ENCODE measurements at regions not wholly inside any gene's neighbourhood (a gene's known extent, or its start where the extent isn't known, plus 50 kb on each side); places are given as distances from the start of the nearest gene placed in this dataset.
A peak's percentile ranks its signal among the peaks of the same experiment; 100 is the strongest.

DNA sequence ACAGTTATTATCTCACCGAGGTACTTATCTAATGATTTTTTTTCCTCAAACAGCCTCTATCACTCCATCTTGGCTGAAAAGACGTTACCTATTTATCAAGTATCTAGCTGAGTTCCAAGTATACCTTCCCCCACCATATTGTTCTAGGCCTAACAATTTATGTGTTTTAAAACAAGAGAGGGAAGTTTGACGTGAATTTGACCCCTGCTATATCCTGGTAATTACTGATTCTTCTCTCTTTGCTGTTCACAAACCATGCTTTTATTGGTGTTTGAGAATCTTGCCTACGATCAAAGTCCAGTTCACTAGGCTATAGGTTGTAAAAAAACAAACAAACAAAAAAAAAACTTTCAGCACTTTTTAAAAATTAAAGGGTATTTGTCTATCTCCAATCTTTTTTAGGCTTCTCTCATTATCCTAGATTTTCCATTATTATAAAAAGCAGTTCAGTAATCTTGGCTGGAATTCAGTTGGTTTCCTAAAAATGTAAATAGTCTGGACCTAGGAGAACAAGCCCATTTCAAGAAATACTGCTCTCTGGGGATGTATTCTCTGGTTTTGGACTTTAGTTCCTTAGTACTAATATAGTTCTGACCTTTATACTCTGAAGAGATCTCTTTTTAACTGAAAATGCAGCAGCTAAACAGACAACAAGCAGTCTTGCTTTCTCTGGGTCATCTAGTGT is 505.4 kb downstream of the CPS1 start:
- DNase-seq (ENCODE audit: low spot score), result peak; percentile 17

DNA sequence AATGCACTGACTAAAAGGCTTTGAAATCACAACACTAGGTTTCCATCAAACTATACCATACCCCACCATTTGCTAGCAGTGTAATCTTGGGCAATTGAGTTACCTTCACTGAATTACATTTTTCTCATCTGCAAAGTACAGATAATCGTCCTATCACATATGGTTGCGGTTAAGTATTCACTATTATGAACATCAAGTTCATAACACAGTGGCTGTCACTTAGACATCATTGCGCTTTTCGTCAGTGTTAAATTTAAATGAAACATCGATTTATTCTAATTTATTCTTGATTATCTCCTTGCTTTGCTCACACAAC is 505.9 kb downstream of the CPS1 start:
- DNase-seq (ENCODE audit: low spot score), result no peak

DNA sequence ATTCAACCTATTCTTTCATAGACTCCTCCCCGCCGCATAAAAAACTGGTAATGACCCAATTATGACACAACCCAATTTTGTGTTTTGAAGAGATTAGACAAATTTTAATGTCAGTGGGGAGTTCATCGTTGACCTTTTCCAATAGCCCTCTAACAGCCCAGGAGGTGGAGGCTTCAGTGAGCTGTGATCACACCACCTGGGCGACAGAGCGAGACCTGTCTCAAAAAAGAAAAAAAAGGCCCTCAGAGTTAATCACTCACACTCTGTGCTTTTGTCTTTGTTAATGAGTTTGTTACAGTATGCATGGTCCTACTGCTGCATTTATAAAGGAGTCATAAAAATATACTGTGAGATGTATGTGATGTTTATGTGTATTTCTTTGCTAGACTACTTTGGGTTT is 510.6 kb downstream of the CPS1 start:
- DNase-seq (ENCODE audit: low spot score), result no peak

GRCh38 chr2:211068108-211068780 is 511.8 kb downstream of the CPS1 start:
- DNase-seq (ENCODE audit: low spot score), result no peak

DNA sequence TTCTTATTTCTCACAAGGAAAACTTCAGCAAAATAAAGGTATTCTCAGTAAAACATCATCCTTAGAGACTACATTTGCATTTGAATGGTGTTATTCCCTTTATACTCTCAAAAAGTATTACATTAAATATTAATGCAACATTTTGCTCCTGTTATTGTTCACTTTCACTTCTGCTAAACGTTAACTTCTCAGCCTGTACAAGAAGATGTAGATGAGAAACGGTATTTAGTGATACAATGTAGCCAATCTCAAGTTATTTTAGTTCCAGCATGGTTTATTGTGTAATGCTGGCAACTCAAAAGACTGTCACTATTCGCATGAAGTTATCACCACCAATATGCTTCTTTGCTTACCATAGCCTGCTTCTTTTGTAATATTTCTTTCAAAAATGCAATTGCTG is 514.1 kb downstream of the CPS1 start:
- no peak for DNase-seq (ENCODE audit: low spot score)

DNA sequence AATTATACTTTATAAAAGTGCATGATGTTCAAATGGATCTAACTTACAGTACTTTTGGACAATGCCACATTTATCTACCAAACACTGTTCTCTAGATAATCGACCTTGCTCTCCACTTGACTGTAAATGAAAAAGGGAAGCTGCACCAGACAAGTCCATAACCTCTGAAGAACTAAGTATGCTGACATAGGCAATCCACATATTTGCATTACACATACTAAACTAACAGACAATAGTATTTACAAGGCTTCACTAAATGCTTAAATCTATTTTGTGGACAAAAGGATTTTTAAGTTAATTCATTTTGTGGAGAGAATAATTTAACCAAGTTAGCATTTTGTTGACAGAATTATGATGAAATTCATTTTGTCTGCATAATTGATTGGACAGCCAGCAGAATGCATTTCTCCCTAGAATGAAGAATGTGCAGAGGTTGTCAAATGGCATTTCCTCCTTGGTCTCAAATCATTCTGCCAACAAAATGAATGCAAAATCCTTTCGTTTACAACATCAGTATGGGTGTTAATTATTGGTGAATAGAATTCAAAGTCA is 520.9 kb downstream of the CPS1 start:
- DNase-seq (ENCODE audit: low spot score), result no peak

GRCh38 chr2:211084352-211084751 is 528.0 kb downstream of the CPS1 start:
- no peak for DNase-seq (ENCODE audit: low spot score)

GRCh38 chr2:211085056-211085680 is 528.8 kb downstream of the CPS1 start:
- peak; percentile 66 for DNase-seq (ENCODE audit: low spot score)

- no peak for DNase-seq (ENCODE audit: low spot score)
Measured at GRCh38 chr2:211086049-211086448, 529.6 kb downstream of the CPS1 start.

DNA sequence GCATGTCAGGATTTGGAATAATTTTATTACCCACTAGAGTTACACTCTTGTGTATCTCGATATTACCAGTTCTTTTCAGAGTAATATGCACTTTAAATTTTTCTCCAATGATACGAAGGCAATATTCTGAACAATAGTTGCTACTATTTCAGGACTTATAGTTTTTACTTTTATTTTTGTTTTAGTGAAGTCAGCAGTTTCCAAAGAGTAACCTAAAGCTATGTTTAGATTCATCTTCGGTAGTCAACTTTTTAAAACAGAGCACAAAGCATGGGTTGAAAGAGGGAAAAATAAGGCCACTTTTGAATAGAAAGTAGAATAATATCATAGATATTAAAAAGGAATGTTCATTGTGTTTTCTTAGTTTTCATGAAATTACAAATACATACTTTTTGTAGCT is 532.7 kb downstream of the CPS1 start:
- no peak for DNase-seq (ENCODE audit: low spot score)

GRCh38 chr2:211093743-211094303 is 537.4 kb downstream of the CPS1 start:
- DNase-seq (ENCODE audit: low spot score), result peak; percentile 49

DNA sequence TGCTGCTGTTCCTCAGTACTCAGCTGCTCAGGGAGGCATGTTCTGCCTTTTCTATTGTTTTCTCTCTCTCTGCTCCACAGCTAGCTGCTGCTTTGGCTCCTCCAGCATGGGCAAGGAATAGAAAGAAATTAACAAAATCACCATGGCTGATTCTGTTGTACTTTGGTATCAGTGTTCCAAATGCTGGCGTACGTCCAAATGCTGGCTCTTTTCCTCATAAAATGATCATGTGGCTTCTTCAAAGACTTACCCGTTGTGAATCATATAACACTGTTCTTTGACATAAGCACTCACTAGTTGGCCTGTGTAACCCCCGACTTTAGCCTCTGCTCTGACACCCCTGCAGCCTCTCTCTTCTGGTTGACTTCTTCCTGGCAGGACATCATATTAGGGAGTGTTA is 547.6 kb downstream of the CPS1 start:
- DNase-seq (ENCODE audit: low spot score), result peak; percentile 66

- DNase-seq (ENCODE audit: low spot score), result no peak
Measured at GRCh38 chr2:211113334-211114175, 557.2 kb downstream of the CPS1 start.

DNA sequence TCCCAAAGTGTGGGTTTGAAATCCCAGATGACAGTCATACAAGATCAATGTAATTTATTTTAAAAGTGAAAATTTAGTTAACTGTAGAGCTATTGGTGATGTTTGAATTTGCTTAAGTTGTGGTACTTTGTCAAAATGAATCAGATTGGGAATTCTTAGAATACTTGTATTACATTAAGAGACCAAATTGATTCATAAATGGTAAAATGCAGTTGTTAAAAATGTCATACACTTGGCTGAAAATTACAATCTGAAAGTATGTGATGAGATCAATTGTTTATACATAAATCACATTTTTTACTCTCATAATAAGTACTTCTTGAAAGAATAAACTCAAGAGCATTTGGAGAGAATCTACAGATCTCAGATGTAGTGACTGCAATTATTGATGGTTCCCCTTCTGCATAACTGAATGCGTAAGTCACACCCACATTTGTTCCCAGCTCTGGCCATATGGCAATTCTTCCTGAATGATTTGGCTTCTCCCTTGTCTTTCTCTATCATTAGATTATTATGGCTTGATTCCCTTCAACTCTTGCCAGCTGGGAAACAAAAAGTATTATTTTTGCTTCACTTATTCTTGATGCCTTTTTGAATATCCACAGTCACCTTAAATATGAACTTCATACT is 558.5 kb downstream of the CPS1 start:
- DNase-seq (ENCODE audit: low spot score), result no peak

- no peak for DNase-seq (ENCODE audit: low spot score)
Measured at GRCh38 chr2:211117026-211117425, 560.6 kb downstream of the CPS1 start.

DNA sequence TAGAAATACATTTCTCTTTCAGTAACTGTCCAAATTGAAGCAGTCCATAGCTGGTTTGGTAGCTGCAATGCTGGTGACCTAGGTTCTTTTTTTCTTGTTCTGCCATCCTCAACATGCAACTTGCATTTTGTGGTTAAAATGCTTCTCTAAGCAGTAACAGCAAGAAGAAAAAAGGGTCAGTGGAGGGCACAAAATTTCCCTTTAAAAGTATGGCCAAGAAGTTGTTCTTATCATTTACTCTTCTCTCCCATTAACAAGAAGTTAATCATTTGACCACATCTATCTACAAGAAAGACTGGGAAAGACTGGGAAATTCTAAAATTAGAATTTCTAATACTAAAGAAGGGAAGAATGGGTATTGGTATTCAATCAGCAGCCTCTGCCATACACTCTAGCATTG is 569.9 kb downstream of the CPS1 start:
- no peak for DNase-seq (ENCODE audit: low spot score)

DNA sequence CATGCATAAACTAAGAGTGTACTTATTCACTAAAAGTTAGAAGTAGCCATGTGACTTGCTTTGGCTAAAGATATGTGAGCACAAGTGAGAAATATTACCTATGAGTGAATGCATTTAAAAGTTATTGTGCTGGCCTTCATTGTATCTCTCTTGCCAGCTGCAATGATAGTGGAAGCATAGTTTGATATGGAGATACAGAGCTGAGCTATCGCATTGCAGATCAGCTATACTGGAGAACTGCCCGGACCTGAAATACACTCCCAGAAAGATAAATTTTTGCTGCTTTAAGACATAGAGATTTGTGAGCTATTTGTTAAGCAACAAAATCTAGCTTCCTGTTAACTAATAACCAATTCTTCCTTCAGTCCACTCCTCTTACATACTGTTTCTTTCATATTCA is 571.1 kb downstream of the CPS1 start:
- no peak for DNase-seq (ENCODE audit: low spot score)

GRCh38 chr2:211128287-211128686 is 571.9 kb downstream of the CPS1 start:
- no peak for DNase-seq (ENCODE audit: low spot score)

- no peak for DNase-seq (ENCODE audit: low spot score)
Measured at GRCh38 chr2:211129798-211130197, 573.4 kb downstream of the CPS1 start.

DNA sequence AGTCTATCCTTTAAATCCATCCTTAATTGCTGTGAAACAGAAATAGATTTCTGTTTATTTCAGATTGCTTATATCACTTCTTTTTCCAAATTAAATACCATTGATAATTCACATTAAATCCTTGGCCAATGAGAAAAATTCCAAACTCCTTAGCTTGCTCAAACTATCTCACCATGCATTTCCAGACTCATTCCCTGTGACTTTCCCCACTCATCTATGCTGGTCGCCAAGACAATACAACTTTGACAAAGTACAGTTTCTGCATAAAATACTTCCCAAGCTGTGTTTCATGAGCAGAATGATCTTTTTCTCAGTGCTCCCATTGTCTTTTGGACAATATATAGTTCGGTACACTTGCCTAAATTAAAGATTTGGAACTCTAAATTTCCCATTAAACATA is 575.6 kb downstream of the CPS1 start:
- no peak for DNase-seq (ENCODE audit: low spot score)

- DNase-seq (ENCODE audit: low spot score), result no peak
Measured at GRCh38 chr2:211132573-211132972, 576.2 kb downstream of the CPS1 start.

Measured in HT-29 (cell line).